ENCODE measurements at regions not wholly inside any gene's neighbourhood (a gene's known extent, or its start where the extent isn't known, plus 50 kb on each side); places are given as distances from the start of the nearest gene placed in this dataset.
"Not testable (repeated sequence)": the region's sequence is repeated elsewhere in the genome, so short reads cannot be mapped to it uniquely, and the experiment has no call there.

- DNase-seq (ENCODE audit: low read depth), result no peak
These were observed 694.8 kb upstream of the SLC39A10 start for GRCh38 chr2:194962254-194962653.

GRCh38 chr2:194954218-194954617 is 702.8 kb upstream of the SLC39A10 start:
- no peak for DNase-seq (ENCODE audit: low read depth)

GRCh38 chr2:194946826-194947225 is 710.2 kb upstream of the SLC39A10 start:
- no peak for DNase-seq (ENCODE audit: low read depth)

- DNase-seq (ENCODE audit: low read depth), result no peak
These were observed 719.0 kb upstream of the SLC39A10 start for GRCh38 chr2:194938066-194938465.

- no peak for DNase-seq (ENCODE audit: low read depth)
These were observed 729.5 kb upstream of the SLC39A10 start for GRCh38 chr2:194927489-194927888.

- no peak for DNase-seq (ENCODE audit: low read depth)
These were observed 730.2 kb upstream of the SLC39A10 start for GRCh38 chr2:194926873-194927272.

- DNase-seq (ENCODE audit: low read depth), result no peak
These were observed 731.3 kb upstream of the SLC39A10 start for GRCh38 chr2:194925742-194926141.

GRCh38 chr2:194917519-194917918 is 739.5 kb upstream of the SLC39A10 start:
- no peak for DNase-seq (ENCODE audit: low read depth)

- DNase-seq (ENCODE audit: low read depth), result no peak
These were observed 741.5 kb upstream of the SLC39A10 start for GRCh38 chr2:194915485-194915884.

GRCh38 chr2:194907569-194907968 is 749.5 kb upstream of the SLC39A10 start:
- DNase-seq (ENCODE audit: low read depth), result no peak

GRCh38 chr2:194896871-194897270 is 760.2 kb upstream of the SLC39A10 start:
- no peak for DNase-seq (ENCODE audit: low read depth)

- DNase-seq (ENCODE audit: low read depth), result no peak
These were observed 773.3 kb upstream of the SLC39A10 start for GRCh38 chr2:194883711-194884110.

- DNase-seq (ENCODE audit: low read depth), result no peak
These were observed 786.0 kb upstream of the SLC39A10 start for GRCh38 chr2:194870974-194871535.

GRCh38 chr2:194867328-194867727 is 789.7 kb upstream of the SLC39A10 start:
- DNase-seq (ENCODE audit: low read depth), result no peak

GRCh38 chr2:194854941-194855340 is 802.1 kb upstream of the SLC39A10 start:
- DNase-seq (ENCODE audit: low read depth), result no peak

GRCh38 chr2:194842871-194843270 is 814.2 kb upstream of the SLC39A10 start:
- no peak for DNase-seq (ENCODE audit: low read depth)

- DNase-seq (ENCODE audit: low read depth), result not testable (repeated sequence)
These were observed 822.7 kb upstream of the SLC39A10 start for GRCh38 chr2:194834371-194834770.

GRCh38 chr2:194826241-194826640 is 830.8 kb upstream of the SLC39A10 start:
- DNase-seq (ENCODE audit: low read depth), result no peak

- DNase-seq (ENCODE audit: low read depth), result no peak
These were observed 832.6 kb upstream of the SLC39A10 start for GRCh38 chr2:194824450-194824849.

- no peak for DNase-seq (ENCODE audit: low read depth)
These were observed 834.4 kb upstream of the SLC39A10 start for GRCh38 chr2:194822657-194823056.

GRCh38 chr2:194822097-194822496 is 834.9 kb upstream of the SLC39A10 start:
- DNase-seq (ENCODE audit: low read depth), result no peak

- no peak for DNase-seq (ENCODE audit: low read depth)
These were observed 837.7 kb upstream of the SLC39A10 start for GRCh38 chr2:194819367-194819766.

GRCh38 chr2:194815475-194815874 is 841.6 kb upstream of the SLC39A10 start:
- no peak for DNase-seq (ENCODE audit: low read depth)

GRCh38 chr2:194802589-194802988 is 854.4 kb upstream of the SLC39A10 start:
- no peak for DNase-seq (ENCODE audit: low read depth)

- not testable (repeated sequence) for DNase-seq (ENCODE audit: low read depth)
These were observed 870.0 kb upstream of the SLC39A10 start for GRCh38 chr2:194787071-194787470.

Measured in activated T-helper 9 cell treated with anti-CD3 and anti-CD28 coated beads, Interleukin-2, amount 50 U/mL, for 16 hours (primary cell).